Hematopoietic multipotent progenitor cell treated with erythropoietin and hydrocortisone succinate and interleukin-3 and kit ligand, for 15 days (in vitro differentiated cells): ENCODE measurements at regions not wholly inside any gene's neighbourhood (a gene's known extent, or its start where the extent isn't known, plus 50 kb on each side); places are given as distances from the start of the nearest gene placed in this dataset.

Source experiments
- DNase-seq: peaks from one replicate; pipeline ENCODE4 v3.0.0-alpha.2; 2015; ENCODE audit warnings: low spot score

GRCh38 chr21:35265170-35265877 is 216.2 kb upstream of the RUNX1 start:
- DNase-seq: no peak

DNA sequence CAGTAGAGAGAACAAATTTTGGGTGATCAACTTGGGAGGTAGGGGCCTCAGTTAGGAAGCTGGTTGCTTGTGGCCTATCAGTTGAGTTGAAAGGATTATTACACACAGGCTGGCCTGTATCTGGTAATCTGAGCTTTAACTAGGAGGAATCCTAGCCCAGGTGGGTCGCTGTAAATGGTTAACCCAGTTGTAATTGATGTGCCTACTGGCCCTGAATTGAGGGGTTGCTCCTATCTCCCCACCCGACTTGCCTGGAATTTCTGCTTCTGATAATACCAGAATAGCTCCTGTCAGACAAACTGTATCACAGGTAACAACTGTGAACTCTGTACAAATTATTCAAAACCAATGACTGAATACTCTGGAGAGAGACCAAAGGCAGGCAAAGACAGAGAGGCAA is 210.4 kb upstream of the RUNX1 start:
- no peak for DNase-seq

DNA sequence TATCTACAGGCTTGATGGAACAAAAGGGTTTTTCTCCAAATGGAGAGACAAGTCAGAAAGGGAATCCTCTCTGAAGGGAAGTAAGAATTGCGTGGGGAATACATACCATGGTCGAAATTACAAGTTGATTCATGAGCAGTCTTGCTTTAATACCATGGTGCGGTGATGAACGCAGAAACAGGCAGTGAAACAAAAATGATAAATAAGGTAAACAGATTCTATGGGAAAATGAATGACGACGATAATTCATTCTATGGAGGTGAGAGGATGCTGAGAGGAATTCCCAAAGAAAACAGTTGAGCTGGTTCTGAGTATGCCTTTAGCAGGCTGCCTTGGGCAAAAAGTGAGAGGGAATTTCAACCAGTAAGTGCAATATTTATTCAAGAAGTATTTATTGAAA is 209.4 kb upstream of the RUNX1 start:
- DNase-seq: no peak

DNA sequence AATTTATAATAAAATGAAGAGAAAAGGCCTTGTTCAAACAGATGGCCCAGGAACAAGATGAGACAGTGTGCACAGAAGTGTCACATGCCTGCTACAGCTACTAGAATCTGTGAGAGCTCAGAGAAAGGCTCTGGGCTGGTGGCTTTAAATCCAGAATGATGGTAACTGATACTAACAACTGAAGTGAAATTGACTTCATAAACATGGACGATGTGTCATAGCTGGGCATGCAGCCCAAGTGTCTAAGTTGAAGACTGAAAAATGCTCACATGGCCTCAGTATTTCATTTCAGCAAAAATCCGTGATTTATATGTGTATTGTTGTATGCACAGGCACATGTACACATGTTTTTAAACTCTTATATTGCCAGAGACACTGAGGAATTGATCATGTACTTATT is 208.3 kb upstream of the RUNX1 start:
- no peak for DNase-seq

- no peak for DNase-seq
Observed at GRCh38 chr21:35256468-35256988, 207.4 kb upstream of the RUNX1 start.

GRCh38 chr21:35254765-35255138 is 205.7 kb upstream of the RUNX1 start:
- no peak for DNase-seq

GRCh38 chr21:35254006-35254764 is 205.1 kb upstream of the RUNX1 start:
- DNase-seq: no peak

DNA sequence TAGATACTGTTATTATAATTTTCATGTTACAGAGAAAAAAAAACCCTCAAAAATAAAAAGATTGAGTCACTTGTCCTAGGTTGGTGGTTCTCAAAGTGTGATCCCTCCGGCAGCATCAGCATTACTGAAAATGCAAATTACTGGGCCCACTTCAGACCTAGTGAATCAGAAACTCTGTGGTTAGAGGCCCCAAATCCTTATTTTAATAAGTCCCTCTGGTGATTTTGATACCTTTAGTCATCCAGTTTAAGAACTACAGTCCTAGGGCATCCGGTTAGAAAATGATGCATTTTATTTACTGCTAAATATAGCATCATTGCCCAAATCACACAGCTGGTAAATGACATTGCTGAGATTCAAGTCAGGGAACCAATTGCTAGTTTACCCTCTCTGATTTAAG is 203.7 kb upstream of the RUNX1 start:
- no peak for DNase-seq

- DNase-seq: no peak
Observed at GRCh38 chr21:35249636-35250035, 200.5 kb upstream of the RUNX1 start.

- no peak for DNase-seq
Observed at GRCh38 chr21:35245879-35246278, 196.8 kb upstream of the RUNX1 start.

DNA sequence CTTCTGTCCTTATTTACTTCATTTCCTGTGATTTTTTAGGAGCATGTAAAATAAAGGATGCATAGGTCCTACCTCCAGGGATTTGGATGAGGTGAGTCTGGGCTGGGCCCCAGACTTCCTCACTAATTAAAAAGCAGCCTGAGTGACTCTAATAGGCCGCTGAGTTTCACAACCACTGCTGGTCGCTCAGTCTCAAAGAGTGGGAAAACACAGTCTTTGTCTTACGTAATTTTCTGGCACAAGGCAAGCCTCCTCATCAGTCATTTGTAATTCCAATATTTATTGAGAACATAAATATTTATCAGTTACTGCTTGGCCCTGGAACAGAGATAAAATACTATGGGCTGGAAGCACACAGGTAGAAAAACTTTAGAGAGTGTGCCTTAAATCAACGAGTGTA is 195.4 kb upstream of the RUNX1 start:
- no peak for DNase-seq

DNA sequence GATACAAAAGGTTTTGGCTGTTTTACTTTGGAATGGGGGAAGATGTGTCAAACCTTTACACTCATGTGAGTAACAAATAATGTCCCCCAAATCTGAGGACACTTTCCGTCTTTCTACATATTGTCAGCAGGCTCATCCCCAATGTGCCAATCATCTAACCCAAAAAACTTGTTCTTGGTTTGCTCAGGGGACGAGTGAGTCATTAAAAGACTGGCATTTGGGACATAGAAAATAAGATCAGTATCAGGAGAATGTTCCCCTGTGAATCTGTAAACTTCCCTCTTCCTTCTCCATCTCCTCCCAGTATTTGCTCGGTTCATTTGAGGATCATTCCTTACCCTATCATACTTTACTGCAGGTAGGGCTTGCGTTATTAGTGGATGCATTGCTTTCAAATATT is 194.1 kb upstream of the RUNX1 start:
- DNase-seq: no peak

DNA sequence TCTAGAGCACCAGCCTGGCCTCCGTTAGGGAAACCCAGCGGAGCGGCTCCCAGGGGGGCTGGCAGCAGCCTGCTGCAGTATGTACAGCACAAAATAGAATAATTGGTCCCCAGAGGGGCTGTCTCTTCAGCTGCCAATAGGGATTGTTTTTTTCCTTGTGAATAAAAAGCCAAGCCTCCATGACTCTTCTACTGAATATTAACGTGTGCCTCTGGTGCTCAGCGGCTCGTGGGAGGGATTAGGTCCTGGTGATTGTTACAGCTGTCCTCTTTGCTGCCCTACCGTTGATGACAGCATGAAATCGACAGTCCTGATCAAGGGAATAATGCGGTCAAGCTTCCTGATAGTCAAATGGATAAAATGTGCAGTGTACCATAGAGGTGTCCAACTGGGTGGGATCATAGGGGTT is 190.7 kb upstream of the RUNX1 start:
- DNase-seq: no peak

- DNase-seq: no peak
Observed at GRCh38 chr21:35238119-35238518, 189.0 kb upstream of the RUNX1 start.

DNA sequence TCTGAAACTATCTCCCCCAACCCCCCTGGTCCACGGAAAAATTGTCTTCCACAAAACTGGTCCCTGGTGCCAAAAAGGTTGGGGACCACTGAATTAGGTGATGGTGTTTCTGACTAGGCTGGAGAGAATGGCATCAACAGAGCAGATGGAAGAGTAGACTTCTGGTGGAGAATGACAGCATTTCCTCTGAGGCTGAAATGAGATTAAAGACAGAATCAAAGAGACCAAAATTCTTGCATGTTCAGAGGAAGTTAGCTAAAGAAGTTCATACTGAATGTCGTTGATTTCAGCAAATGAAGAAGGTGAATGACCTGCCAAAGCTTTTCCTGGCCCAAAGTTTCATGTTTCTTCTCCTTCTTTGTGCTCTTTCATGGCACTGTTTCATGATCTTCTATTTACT is 188.2 kb upstream of the RUNX1 start:
- no peak for DNase-seq

- no peak for DNase-seq
Observed at GRCh38 chr21:35236090-35236489, 187.0 kb upstream of the RUNX1 start.

DNA sequence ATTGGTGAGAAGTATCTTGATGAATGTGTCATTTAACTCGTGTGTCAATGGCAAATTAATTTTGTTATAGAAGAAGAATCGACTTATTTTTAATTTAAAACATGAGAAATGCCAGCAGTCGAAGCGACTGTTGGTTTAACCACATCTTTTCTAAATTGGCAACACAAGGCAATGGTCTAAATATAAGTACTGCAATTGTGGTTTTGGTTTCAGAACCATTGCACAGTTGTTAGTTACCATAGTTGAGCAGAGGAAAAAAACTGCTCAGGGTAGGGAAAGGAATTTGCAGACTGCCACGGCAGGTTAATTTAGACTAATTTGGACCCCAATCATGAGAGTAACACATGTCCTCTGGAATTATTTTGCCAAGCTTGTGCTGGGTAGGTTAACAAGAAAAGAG is 185.6 kb upstream of the RUNX1 start:
- DNase-seq: no peak

- DNase-seq: no peak
Observed at GRCh38 chr21:35233756-35234155, 184.7 kb upstream of the RUNX1 start.

GRCh38 chr21:35232545-35233176 is 183.6 kb upstream of the RUNX1 start:
- no peak for DNase-seq

GRCh38 chr21:35231090-35231489 is 182.0 kb upstream of the RUNX1 start:
- DNase-seq: no peak

GRCh38 chr21:35229290-35229689 is 180.2 kb upstream of the RUNX1 start:
- peak; percentile 6 for DNase-seq

DNA sequence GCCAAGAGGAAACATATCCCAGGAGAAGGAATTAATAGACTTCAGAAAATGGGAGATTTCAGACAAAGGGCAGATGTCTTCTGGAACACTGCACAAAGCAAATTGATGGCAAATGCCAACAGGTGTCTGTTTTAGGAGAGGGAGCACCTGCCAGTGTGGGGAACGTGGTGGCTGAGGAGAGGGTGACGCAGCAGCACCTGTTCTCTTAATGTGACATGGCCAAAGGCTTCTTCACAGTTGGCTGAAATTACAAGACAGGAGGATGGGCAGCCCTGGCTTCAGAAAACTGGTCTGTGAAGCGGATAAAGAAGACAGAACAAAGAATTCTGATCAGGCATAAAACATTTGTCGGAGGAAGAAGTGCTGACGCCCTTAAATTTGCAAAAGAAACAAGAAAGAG is 178.7 kb upstream of the RUNX1 start:
- no peak for DNase-seq
